ENCODE measurements at regions not wholly inside any gene's neighbourhood (a gene's known extent, or its start where the extent isn't known, plus 50 kb on each side); places are given as distances from the start of the nearest gene placed in this dataset.
A peak's percentile ranks its signal among the peaks of the same experiment; 100 is the strongest.

DNA sequence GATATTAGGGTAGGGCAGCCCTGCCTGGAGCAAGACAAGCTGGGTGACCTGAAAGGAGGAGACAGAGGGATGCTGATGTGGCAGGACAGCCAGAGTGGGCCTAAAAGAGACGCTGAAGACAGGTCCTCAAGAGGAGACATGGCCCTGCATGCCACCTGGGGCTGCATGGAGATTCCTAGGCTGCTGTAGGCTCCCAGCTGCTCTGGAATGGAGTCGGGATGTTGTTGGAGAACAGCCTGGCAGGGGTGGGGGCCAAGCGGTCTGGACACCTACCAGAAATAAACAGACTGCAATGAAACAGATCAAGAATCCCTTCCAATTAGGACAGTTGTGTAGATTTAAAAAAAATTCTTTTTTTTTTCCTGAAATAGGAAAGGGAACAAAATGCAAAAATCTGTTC is 97.8 kb upstream of the NPAS2 start:
- no peaks in the 10 kb centered on the region for H3K9me3 Mint-ChIP-seq
- Histone ChIP-seq H3K27ac (ENCODE audit: low read length) (no peak overlapping the region), H3K27me3 (ENCODE audit: control insufficient read depth, insufficient read depth, low read length) (no peaks in the 10 kb centered on the region), H3K4me1 (ENCODE audit: control insufficient read depth, insufficient read depth, low read length) (no peaks in the 10 kb centered on the region), H3K4me3 (ENCODE audit: low read length) (no peak overlapping the region), H3K36me3 (ENCODE audit: control insufficient read depth, insufficient read depth, low read length) (no peaks in the 10 kb centered on the region), H3K9me3 (ENCODE audit: control insufficient read depth, insufficient read depth, low read length) (no peaks in the 10 kb centered on the region)
- no peaks in the 10 kb centered on the region for H3K4me1 Mint-ChIP-seq
- WGBS (ENCODE audit: insufficient coverage) = 84% methylated on average over 1 of the region's 3 CpGs
- H3K36me3 Mint-ChIP-seq = no peaks in the 10 kb centered on the region
- H3K27ac Mint-ChIP-seq = no peak overlapping the region
- intact Hi-C loops (cut with micrococcal nuclease) = no loop called here
- DNase-seq = no peak
- peaks cover 12 to 24% of the 10 kb centered on the region in 2 donors for H3K27me3 Mint-ChIP-seq (ENCODE audit: low read depth in 2 of 2)
- ATAC-seq = no peak
- H3K4me3 Mint-ChIP-seq = no peak overlapping the region
- TF ChIP-seq, protein P1, sequence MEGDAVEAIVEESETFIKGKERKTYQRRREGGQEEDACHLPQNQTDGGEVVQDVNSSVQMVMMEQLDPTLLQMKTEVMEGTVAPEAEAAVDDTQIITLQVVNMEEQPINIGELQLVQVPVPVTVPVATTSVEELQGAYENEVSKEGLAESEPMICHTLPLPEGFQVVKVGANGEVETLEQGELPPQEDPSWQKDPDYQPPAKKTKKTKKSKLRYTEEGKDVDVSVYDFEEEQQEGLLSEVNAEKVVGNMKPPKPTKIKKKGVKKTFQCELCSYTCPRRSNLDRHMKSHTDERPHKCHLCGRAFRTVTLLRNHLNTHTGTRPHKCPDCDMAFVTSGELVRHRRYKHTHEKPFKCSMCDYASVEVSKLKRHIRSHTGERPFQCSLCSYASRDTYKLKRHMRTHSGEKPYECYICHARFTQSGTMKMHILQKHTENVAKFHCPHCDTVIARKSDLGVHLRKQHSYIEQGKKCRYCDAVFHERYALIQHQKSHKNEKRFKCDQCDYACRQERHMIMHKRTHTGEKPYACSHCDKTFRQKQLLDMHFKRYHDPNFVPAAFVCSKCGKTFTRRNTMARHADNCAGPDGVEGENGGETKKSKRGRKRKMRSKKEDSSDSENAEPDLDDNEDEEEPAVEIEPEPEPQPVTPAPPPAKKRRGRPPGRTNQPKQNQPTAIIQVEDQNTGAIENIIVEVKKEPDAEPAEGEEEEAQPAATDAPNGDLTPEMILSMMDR (IDR thresholded peaks at IDR 0.05) = no peak

DNA sequence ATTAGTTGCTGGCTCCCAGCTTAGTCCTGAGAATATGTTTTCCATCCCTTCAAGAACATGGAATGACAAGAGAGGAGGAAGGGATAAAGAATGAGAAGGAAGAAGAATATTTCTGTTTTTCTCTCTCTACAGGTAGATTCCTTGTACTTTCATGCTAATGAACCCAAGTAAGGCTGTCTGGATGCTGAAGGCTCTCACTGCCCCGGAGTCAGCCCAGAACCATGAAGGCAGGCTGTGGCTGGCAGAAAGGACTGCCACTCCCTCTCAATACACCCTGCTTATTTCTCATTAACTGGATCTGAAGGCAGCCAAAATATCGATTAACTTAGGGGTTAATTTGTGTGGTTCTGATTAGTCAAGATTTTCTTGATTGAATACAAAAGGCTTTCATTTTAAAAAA is 93.1 kb upstream of the NPAS2 start:
- no peak overlapping the region for H3K27ac Mint-ChIP-seq
- Histone ChIP-seq H3K27me3 (ENCODE audit: control insufficient read depth, insufficient read depth, low read length) (peaks cover 3% of the 10 kb centered on the region), H3K4me1 (ENCODE audit: control insufficient read depth, insufficient read depth, low read length) (no peaks in the 10 kb centered on the region), H3K9me3 (ENCODE audit: control insufficient read depth, insufficient read depth, low read length) (no peaks in the 10 kb centered on the region), H3K36me3 (ENCODE audit: control insufficient read depth, insufficient read depth, low read length) (no peaks in the 10 kb centered on the region), H3K4me3 (ENCODE audit: low read length) (no peak overlapping the region), H3K27ac (ENCODE audit: low read length) (no peak overlapping the region)
- H3K4me1 Mint-ChIP-seq = no peaks in the 10 kb centered on the region
- no peak for ATAC-seq
- H3K4me3 Mint-ChIP-seq = no peak overlapping the region
- intact Hi-C loops (cut with micrococcal nuclease) = no loop called here
- WGBS (ENCODE audit: insufficient coverage) = 73% methylated on average over 1 of the region's 2 CpGs
- TF ChIP-seq, protein P1 (IDR thresholded peaks at IDR 0.05) = no peak
- DNase-seq = no peak
- no peaks in the 10 kb centered on the region for H3K9me3 Mint-ChIP-seq
- H3K36me3 Mint-ChIP-seq = no peaks in the 10 kb centered on the region
- peaks cover 20 to 63% of the 10 kb centered on the region in 2 donors for H3K27me3 Mint-ChIP-seq (ENCODE audit: low read depth in 2 of 2)

DNA sequence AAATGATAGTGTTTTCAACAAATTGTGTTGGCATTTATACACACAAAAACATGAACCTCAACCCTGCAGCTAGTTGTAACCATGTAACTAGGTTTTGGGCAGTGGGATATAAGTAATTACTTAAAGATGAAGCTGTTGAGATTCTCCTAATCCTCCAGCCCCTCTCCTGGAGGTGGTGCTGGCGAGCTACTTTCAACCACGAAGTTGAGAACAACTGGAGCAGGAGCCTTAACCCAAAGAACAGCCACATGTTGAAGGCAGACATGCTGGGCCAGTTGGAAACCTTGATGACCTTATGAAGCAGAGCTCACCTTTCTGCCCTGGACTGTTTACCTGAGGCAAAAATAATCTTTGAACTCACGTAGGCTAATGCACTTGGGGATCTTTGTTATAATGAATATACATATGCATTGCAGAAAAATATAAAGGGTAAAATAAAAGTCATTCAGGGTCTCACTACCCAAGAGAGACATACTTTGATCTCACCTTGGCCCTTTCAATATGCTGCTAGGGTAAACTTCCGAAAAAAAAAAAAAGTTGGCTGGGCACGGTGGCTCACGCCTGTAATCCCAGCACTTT is 89.6 kb upstream of the NPAS2 start:
- 76% methylated on average over 6 of the region's 6 CpGs for WGBS (ENCODE audit: insufficient coverage)

More for the DNA sequence above, 89.6 kb upstream of the NPAS2 start:
- no peaks in the 10 kb centered on the region for H3K9me3 Mint-ChIP-seq
- Histone ChIP-seq H3K9me3 (ENCODE audit: control insufficient read depth, insufficient read depth, low read length) (no peaks in the 10 kb centered on the region), H3K27me3 (ENCODE audit: control insufficient read depth, insufficient read depth, low read length) (peaks cover 3% of the 10 kb centered on the region), H3K4me1 (ENCODE audit: control insufficient read depth, insufficient read depth, low read length) (no peaks in the 10 kb centered on the region), H3K4me3 (ENCODE audit: low read length) (no peak overlapping the region), H3K27ac (ENCODE audit: low read length) (no peak overlapping the region), H3K36me3 (ENCODE audit: control insufficient read depth, insufficient read depth, low read length) (no peaks in the 10 kb centered on the region)
- DNase-seq (peak in 1 of 2 donors; percentile 55), ATAC-seq (no peak)
- H3K4me3 Mint-ChIP-seq = no peak overlapping the region
- no peak overlapping the region for H3K27ac Mint-ChIP-seq
- H3K27me3 Mint-ChIP-seq (ENCODE audit: low read depth in 2 of 2) = peaks cover 25 to 73% of the 10 kb centered on the region in 2 donors
- no peaks in the 10 kb centered on the region for H3K4me1 Mint-ChIP-seq
- H3K36me3 Mint-ChIP-seq = no peaks in the 10 kb centered on the region
- TF ChIP-seq, protein P1 (IDR thresholded peaks at IDR 0.05) = no peak
- intact Hi-C loops (cut with micrococcal nuclease) = no loop called here
